GM12874 (cell line): ENCODE measurements at regions not wholly inside any gene's neighbourhood (a gene's known extent, or its start where the extent isn't known, plus 50 kb on each side); places are given as distances from the start of the nearest gene placed in this dataset.

Source experiments
- TF ChIP-seq, protein P1 (sequence below): IDR thresholded peaks from 2 replicates; pipeline ENCODE4 v1.5.1; 2011; ENCODE audit warnings: low read depth, mild to moderate bottlenecking, control low read depth, low read length, moderate library complexity; ENCODE audit not compliant: insufficient read depth

DNA sequence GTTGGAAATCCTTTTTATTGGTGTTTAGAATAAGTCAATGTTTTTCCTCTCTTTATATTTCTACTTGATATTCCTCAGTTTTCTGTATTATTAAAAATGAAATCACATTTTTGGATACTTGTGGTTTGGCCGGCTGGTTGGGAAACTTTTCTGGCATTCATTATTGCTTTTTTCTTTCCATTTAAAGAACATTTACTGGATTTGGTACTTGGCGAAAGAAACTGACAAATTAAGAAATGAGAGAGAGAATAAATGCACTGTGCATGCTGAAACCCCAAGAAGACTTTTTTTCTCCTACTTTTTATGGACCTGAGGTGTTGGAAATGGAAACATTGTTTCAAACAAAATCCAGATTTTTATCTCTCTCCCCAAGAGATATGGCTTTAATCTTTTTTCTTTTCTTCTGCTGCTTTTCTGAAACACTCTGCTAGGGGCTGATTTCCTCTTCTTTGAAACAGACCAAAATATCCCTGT lies 128.4 kb downstream of the SNX18 start:
- TF ChIP-seq, protein P1, sequence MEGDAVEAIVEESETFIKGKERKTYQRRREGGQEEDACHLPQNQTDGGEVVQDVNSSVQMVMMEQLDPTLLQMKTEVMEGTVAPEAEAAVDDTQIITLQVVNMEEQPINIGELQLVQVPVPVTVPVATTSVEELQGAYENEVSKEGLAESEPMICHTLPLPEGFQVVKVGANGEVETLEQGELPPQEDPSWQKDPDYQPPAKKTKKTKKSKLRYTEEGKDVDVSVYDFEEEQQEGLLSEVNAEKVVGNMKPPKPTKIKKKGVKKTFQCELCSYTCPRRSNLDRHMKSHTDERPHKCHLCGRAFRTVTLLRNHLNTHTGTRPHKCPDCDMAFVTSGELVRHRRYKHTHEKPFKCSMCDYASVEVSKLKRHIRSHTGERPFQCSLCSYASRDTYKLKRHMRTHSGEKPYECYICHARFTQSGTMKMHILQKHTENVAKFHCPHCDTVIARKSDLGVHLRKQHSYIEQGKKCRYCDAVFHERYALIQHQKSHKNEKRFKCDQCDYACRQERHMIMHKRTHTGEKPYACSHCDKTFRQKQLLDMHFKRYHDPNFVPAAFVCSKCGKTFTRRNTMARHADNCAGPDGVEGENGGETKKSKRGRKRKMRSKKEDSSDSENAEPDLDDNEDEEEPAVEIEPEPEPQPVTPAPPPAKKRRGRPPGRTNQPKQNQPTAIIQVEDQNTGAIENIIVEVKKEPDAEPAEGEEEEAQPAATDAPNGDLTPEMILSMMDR: no peak

DNA sequence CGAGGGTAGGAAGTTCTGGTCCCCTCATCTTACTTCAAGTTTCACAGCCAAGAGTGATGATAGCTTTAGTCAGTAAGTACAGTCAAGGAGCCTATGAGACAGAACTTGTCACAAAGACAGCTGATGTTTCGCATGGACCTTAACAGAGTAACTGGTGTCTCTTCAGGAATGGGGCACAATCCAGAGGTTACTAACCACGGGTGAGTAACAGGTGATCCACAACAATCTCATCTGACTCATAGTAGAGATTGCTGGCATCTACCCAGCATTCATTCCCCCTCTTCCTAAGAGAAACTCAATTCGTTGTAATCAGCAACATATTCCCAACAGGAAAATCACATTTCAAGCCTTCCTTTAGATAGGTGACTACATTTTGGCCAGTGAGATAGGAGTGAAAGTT lies 126.7 kb downstream of the SNX18 start:
- TF ChIP-seq, protein P1: no peak

DNA sequence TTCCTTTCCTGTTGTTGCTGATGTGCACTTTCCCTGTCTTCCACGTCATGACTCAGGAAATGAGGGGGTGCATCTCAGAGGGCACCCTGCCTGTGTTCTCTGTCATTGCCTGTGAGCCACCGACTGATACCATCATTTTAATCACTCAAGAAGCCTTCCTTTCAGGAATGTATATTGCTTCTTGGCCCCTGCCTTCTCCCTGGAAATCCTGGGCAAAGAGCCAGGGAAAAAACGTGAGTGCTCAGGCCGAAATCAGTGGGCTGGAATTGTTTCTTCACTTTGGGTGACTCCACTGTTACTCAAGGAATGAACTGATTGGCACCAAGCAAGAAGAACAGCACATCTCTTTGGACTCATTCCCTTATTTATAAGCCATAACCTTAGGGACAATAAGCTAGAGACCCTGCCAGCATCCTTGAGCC lies 126.1 kb downstream of the SNX18 start:
- TF ChIP-seq, protein P1: no peak

DNA sequence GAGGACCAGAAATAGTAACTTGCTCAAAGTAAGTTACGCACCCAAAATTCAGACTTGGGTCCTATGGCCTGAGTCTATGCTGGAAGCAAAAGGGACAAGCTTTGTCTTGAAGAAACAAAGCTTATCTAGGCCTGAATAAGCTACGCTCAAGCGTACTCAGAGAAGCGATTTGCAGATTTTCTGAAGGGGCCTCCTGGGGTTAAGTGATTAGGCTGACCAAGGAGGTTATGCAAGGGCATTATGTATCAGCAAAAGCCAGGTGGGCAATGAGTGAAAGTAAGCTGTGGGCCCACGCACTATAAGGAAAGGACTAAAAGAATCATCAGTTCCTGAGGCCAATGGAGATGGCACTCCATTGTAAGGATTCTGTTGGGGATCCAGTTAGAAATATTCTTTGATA lies 122.1 kb downstream of the SNX18 start:
- TF ChIP-seq, protein P1: no peak

DNA sequence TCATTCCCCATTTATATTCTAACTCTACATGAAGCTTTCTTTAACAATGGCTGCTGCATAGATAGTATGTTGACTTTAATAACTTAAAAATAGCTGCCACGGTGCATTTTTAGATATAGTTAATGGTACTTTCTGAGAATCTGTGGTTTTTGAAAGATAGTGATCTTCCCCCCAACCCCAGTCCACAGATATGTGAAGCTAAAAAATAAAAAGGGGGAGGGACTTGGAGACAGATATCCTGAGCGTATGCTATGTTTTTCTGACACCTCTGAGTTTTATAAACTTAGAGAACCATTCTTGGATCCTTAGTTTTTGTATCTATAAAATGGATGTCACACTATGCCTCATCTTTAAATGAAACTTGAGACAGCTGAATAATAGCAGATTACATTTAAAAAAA lies 120.5 kb downstream of the SNX18 start:
- TF ChIP-seq, protein P1: no peak

DNA sequence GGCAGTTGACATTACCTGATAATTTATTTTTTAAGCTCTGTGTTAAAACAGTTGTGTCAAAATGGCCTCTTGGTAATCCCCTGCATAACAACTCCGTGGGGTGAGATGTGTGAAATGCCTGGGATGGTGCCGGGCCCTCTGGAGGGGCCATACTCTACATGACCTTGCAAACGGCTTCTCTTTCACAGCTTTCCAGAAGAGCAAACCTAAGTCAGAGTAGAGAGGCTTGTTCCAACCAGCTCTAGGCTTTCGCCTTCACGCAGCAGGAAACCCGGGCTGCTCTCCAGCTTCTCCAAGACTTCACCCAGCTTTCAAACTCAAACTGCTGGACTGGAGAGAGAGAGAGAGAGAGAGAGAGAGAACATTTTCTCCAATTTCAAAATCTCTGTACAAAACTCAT lies 120.1 kb downstream of the SNX18 start:
- TF ChIP-seq, protein P1: no peak

DNA sequence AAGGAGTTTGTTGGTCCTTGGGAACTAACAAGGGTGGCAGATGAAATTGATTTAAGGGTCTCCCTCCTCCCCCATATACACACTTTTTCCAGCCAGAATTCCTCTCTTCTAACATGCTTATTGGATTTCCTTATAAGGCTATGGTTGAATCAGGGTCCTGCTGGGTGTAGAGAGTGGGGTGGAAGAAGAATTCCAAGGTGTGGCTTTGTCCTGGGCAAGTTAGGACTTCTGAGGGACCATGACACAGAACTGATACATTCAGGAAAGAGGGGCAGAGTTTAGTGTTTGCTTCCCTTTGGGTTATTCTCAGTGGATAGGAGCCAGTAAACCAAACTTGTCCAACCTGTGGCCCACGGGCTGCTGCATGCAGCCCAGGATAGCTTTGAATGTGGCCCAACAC lies 116.5 kb downstream of the SNX18 start:
- TF ChIP-seq, protein P1: no peak
